Thyroid gland (tissue), 4 donors: ENCODE measurements at regions not wholly inside any gene's neighbourhood (a gene's known extent, or its start where the extent isn't known, plus 50 kb on each side); places are given as distances from the start of the nearest gene placed in this dataset.
A peak's percentile ranks its signal among the peaks of the same experiment; 100 is the strongest.

Experiments used
- DNase-seq, 2 donors: peaks; one replicate each; pipeline ENCODE4 v3.0.0-alpha.2; 2019
- H3K27ac ChIP-seq, 3 donors: fragments of 200-600 bp; sonication (generic); 1 replicate in 2 of 3; 2 replicates in 1 of 3; pipeline ENCODE4 v1.5.1; 2016 to 2019; ENCODE audit warnings: mild to moderate bottlenecking in 1 of 3, moderate library complexity in 1 of 3
- H3K27me3 ChIP-seq: fragments of 200-600 bp; sonication (generic); one replicate; pipeline ENCODE4 v1.5.1; 2019
- H3K36me3 ChIP-seq, 2 donors: fragments of 200-600 bp; sonication (generic); one replicate each; pipeline ENCODE4 v1.5.1; 2016 to 2019
- H3K4me1 ChIP-seq, 2 donors: fragments of 200-600 bp; sonication (generic); one replicate each; pipeline ENCODE4 v1.5.1; 2017 to 2019
- H3K4me3 ChIP-seq, 3 donors: fragments of 200-600 bp; sonication (generic); replicated peaks in 1 of 3; 1 replicate in 2 of 3; 2 replicates in 1 of 3; pipeline ENCODE4 v1.5.1; 2016; ENCODE audit warnings: mild to moderate bottlenecking in 1 of 3
- H3K9me3 ChIP-seq: fragments of 200-600 bp; sonication (generic); one replicate; pipeline ENCODE4 v1.5.1; 2017
- CTCF ChIP-seq, 6 experiments: fragments of 200-600 bp in 3 of 6; fragments of 450-650 bp in 3 of 6; sonication (generic) in 3 of 6; IDR thresholded peaks; one replicate each; pipeline ENCODE4 v1.5.1; 2016 to 2019; ENCODE audit warnings: antibody characterized with exemption in 6 of 6, mild to moderate bottlenecking in 2 of 6, inconsistent platforms in 1 of 6, moderate library complexity in 1 of 6
- POLR2A ChIP-seq, 2 donors: fragments of 450-650 bp; IDR thresholded peaks; one replicate each; pipeline ENCODE4 v1.6.1; 2017; ENCODE audit warnings: antibody characterized with exemption in 2 of 2, mild to moderate bottlenecking in 2 of 2, moderate library complexity in 1 of 2
- WGBS, 2 donors: methylation state at CpG; one replicate each; pipeline ENCODE4 v1.1.5; 2017; 5-methylcytosine and 5-hydroxymethylcytosine counted together
- intact Hi-C: fragments of 100-400 bp; cut with DNase I; formaldehyde crosslinking; loops from one replicate; pipeline ENCODE4 v1.15.1; 2023

GRCh38 chr21:17903029-17903806 lies 84.1 kb upstream of the C21orf91 start:
- Histone ChIP-seq H3K9me3 (no peaks in the 10 kb centered on the region), H3K36me3 (no peaks in the 10 kb centered on the region), H3K27ac (no peak overlapping the region), H3K4me3 (no peak overlapping the region), H3K4me1 (no peaks in the 10 kb centered on the region), H3K27me3 (no peaks in the 10 kb centered on the region)
- TF ChIP-seq CTCF (IDR thresholded peaks at IDR 0.05) (peak in 2 of 6 experiments; percentile 14 to 23), POLR2A (IDR thresholded peaks at IDR 0.05) (no peak)
- WGBS, 2 donors, result 64 to 79% methylated on average over 4 of the region's 4 CpGs
- intact Hi-C loops, result no loop called here
- no peak for DNase-seq

- no peak for DNase-seq
- TF ChIP-seq CTCF (IDR thresholded peaks at IDR 0.05), result no peak
- TF ChIP-seq POLR2A (IDR thresholded peaks at IDR 0.05), result no peak
- Histone ChIP-seq H3K27me3 (no peaks in the 10 kb centered on the region), H3K9me3 (no peaks in the 10 kb centered on the region), H3K4me3 (no peak overlapping the region), H3K36me3 (no peaks in the 10 kb centered on the region), H3K27ac (no peak overlapping the region), H3K4me1 (no peaks in the 10 kb centered on the region)
- intact Hi-C loops, result no loop called here
- WGBS, 2 donors, result 78 to 86% methylated on average over 10 of the region's 10 CpGs
These were observed 82.4 kb upstream of the C21orf91 start for GRCh38 chr21:17901458-17902079.

GRCh38 chr21:17900990-17901385 lies 81.8 kb upstream of the C21orf91 start:
- Histone ChIP-seq H3K9me3 (no peaks in the 10 kb centered on the region), H3K36me3 (no peaks in the 10 kb centered on the region), H3K4me3 (no peak overlapping the region), H3K4me1 (no peaks in the 10 kb centered on the region), H3K27me3 (no peaks in the 10 kb centered on the region), H3K27ac (no peak overlapping the region)
- DNase-seq, result no peak
- no peak for TF ChIP-seq POLR2A (IDR thresholded peaks at IDR 0.05)
- no peak for TF ChIP-seq CTCF (IDR thresholded peaks at IDR 0.05)
- 64 to 79% methylated on average over 4 to 5 of the region's 5 CpGs for WGBS, 2 donors
- intact Hi-C loops, result no loop called here

- intact Hi-C loops, result no loop called here
- H3K9me3 ChIP-seq, result no peaks in the 10 kb centered on the region
- 68 to 76% methylated on average over 8 of the region's 8 CpGs for WGBS, 2 donors
These were observed 81.3 kb upstream of the C21orf91 start for GRCh38 chr21:17900281-17900989.

More at GRCh38 chr21:17900281-17900989, 81.3 kb upstream of the C21orf91 start:
- no peak overlapping the region for H3K4me3 ChIP-seq
- no peaks in the 10 kb centered on the region for H3K27me3 ChIP-seq
- no peaks in the 10 kb centered on the region for H3K4me1 ChIP-seq
- H3K27ac ChIP-seq, result no peak overlapping the region
- no peak for DNase-seq
- H3K36me3 ChIP-seq, result no peaks in the 10 kb centered on the region
- no peak for TF ChIP-seq CTCF (IDR thresholded peaks at IDR 0.05)
- TF ChIP-seq POLR2A (IDR thresholded peaks at IDR 0.05), result no peak
